ENCODE measurements at regions not wholly inside any gene's neighbourhood (a gene's known extent, or its start where the extent isn't known, plus 50 kb on each side); places are given as distances from the start of the nearest gene placed in this dataset.
"Not testable (repeated sequence)": the region's sequence is repeated elsewhere in the genome, so short reads cannot be mapped to it uniquely, and the experiment has no call there.

- intact Hi-C loops (cut with DNase I) = no loop called here
- no peak for DNase-seq (ENCODE audit: low spot score)
Observed at GRCh38 chr6:133774356-133774755, 114.6 kb upstream of the TCF21 start.

- intact Hi-C loops (cut with DNase I) = no loop called here
- DNase-seq (ENCODE audit: low spot score) = no peak
Observed at GRCh38 chr6:133778414-133779130, 110.3 kb upstream of the TCF21 start.

DNA sequence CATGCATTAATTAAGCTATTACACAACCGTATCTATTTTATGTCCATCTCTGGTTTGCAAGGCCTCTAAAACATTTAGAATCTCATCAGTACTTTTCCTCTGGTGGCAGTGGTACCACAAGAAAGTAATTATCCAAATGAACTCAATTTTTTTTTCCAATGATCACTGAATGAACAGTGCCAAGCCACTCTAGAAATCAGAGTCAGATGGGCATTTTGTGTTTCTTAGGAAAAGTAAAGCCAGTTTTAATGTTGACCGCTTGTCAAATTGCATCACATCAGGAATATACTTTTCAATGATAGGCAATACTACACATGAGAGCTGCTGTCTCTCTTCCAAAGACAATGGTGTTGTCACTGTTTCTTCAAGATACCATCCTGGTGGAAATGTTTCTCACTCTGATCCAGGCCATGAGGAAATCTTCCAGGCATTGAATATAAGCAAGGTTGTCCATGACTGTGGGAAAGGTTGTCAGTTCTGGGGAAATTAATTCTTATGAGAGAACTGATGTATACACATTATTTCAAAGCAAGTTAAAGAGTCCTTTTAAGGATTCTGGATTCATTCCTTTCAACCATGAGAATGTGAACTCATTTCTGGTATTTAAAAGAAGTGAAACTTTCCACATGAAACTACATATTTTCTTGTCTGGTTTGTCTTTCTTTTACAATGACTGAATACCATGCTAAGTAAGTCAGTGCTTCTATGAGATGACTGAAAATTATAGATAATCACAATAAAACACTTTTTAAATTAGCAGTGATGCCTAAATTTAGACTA is 108.8 kb upstream of the TCF21 start:
- intact Hi-C loops (cut with DNase I) = no loop called here
- no peak for DNase-seq (ENCODE audit: low spot score)

DNA sequence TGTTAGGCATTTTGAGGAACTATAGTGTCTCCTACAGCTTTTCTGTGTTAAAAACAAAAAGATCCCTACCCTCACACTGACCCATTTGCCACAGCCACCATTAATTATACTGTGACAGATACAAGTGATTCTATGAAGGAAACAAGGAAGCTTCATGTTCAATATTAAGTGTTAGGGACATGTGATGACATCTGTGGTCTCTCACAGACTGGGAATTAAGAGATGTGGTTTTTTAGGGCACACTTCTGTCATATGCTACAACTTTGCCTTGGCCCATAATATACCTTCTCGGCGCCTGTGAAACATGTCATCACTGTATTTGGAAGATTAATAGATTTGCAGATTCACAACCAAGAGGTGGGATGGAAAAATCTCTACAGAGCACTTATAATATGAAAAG is 102.9 kb upstream of the TCF21 start:
- intact Hi-C loops (cut with DNase I) = no loop called here
- no peak for DNase-seq (ENCODE audit: low spot score)

- intact Hi-C loops (cut with DNase I) = no loop called here
- DNase-seq (ENCODE audit: low spot score) = no peak
Observed at GRCh38 chr6:133787122-133787521, 101.8 kb upstream of the TCF21 start.

- no peak for DNase-seq (ENCODE audit: low spot score)
- intact Hi-C loops (cut with DNase I) = no loop called here
Observed at GRCh38 chr6:133787859-133788505, 100.9 kb upstream of the TCF21 start.

DNA sequence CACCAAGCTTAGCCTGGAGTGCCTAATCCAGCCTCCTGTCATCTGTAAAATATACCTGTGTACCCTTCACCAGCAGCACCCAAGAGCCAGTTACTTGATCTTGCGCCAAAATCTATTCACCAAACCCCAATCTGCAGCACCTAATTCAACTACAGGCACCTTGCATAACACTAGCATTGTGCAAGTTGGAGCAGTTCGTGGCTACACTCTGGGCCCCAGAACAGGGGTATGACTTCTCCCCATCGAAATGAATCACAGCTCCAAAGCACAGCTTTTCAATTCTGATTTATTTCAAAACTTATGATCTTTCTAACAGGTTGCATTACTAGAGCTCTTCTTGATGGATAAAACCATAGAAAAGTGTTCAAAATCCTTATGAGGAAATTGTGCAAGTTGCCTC is 100.4 kb upstream of the TCF21 start:
- DNase-seq (ENCODE audit: low spot score) = no peak
- intact Hi-C loops (cut with DNase I) = no loop called here

DNA sequence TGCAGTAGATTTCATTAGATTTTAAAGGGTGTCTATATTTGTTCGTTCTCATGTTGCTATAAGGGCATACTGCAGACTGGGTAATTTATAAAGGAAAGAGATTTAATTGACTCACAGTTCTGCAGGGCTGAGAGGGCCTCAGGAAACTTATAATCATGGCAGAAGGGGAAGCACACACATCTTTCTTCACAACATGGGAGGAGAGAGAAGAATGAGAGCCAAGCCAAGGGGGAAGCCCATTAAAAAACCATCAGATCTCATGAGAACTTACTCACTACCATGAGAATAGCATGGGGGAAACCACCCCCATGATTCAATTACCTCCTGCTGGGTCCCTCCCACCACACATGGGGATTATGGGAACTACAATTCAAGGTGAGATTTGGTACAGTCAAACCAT is 99.5 kb upstream of the TCF21 start:
- DNase-seq (ENCODE audit: low spot score); intact Hi-C loops (cut with DNase I): not testable (repeated sequence)

DNA sequence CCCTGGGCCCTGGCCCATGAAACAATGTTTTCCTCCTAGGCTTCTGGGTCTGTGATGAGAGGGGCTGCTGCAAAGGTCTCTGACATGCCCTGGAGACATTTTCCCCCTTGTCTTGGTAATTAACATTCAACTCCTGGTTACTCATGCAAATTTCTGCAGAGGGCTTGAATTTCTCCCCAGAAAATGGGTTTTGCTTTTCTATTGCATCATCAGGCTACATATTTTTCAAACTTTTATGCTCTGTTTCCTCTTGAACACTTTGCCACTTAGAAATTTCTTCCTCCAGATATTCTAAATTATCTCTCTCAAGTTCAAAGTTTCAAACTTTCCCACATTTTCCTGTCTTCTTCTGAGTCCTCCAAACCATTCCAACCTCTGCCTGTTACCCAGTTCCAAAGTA is 98.2 kb upstream of the TCF21 start:
- intact Hi-C loops (cut with DNase I); DNase-seq (ENCODE audit: low spot score): not testable (repeated sequence)

DNA sequence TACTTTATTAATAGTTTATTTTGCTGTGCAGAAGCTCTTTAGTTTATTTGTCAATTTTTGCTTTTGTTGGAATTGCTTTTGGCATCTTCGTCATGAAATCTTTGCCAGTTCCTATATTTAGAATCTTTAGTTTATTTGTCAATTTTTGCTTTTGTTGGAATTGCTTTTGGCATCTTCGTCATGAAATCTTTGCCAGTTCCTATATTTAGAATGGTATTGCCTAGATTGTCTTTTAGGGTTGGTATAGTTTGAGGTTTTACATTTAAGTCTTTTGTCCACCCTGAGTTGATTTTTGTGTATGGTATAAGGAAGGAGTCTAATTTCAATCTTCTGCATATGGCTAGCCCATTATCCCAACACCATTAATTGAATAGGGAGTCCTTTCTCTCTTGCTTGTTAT is 93.9 kb upstream of the TCF21 start:
- intact Hi-C loops (cut with DNase I); DNase-seq (ENCODE audit: low spot score): not testable (repeated sequence)

DNA sequence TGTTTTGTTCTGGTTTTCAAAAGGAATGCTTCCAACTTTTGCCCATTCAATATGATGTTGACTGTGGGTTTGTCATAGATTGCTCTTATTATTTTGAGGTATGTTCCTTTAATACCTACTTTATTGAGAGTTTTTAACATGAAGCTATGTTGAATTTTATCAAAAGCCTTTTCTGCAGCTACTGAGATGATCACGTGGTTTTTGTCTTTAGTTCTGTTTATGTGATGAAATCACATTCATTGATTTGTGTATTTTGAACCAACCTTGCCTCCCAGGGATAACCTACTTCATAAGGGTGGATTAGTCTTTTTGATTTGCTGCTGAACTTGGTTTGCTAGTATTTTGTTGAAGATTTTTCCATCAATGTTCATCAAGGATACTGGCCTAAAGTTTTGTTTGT is 92.7 kb upstream of the TCF21 start:
- intact Hi-C loops (cut with DNase I) = no loop called here
- no peak for DNase-seq (ENCODE audit: low spot score)

DNA sequence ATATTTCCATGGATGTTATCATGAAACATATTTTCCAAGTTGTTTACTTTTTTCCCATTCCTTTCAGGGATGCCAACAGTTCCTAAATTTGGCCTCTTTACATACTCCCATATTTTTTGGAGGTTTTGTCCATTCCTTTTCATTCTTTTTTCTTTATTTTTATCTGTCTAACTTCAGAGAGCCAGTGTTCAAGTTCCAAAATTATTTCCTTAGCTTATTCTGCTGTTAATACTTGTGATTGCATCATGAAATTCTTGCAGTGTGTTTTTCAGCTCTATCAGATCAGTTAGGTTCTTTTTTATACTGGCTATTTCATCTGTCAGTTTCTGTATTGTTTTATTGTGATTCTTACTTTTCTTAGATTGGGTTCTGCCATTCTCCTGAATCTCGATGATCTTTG is 89.9 kb upstream of the TCF21 start:
- no peak for DNase-seq (ENCODE audit: low spot score)
- intact Hi-C loops (cut with DNase I) = no loop called here

GRCh38 chr6:133802861-133803260 is 86.1 kb upstream of the TCF21 start:
- DNase-seq (ENCODE audit: low spot score) = no peak
- intact Hi-C loops (cut with DNase I) = no loop called here

- DNase-seq (ENCODE audit: low spot score) = no peak
- intact Hi-C loops (cut with DNase I) = no loop called here
Observed at GRCh38 chr6:133804265-133804664, 84.6 kb upstream of the TCF21 start.

DNA sequence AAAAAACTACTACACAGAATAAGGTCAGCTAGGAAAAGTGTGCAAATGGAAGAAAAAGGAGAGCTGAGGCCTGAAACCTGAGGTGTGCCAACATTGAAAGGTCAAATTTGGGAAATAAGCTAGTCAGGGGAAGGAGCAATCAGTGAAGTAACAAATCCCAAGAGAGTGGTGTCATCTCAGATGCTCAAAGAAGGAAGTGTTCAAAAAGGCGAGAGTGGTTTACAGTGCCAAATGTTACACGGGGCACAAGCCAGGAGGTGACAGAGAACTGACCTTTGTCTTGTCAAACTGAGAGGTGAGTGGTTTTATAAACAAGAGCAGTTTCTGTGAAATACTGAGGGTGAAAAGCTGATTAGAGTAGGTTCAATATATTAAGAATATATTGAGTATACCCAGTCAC is 83.0 kb upstream of the TCF21 start:
- DNase-seq (ENCODE audit: low spot score) = no peak
- intact Hi-C loops (cut with DNase I) = no loop called here

DNA sequence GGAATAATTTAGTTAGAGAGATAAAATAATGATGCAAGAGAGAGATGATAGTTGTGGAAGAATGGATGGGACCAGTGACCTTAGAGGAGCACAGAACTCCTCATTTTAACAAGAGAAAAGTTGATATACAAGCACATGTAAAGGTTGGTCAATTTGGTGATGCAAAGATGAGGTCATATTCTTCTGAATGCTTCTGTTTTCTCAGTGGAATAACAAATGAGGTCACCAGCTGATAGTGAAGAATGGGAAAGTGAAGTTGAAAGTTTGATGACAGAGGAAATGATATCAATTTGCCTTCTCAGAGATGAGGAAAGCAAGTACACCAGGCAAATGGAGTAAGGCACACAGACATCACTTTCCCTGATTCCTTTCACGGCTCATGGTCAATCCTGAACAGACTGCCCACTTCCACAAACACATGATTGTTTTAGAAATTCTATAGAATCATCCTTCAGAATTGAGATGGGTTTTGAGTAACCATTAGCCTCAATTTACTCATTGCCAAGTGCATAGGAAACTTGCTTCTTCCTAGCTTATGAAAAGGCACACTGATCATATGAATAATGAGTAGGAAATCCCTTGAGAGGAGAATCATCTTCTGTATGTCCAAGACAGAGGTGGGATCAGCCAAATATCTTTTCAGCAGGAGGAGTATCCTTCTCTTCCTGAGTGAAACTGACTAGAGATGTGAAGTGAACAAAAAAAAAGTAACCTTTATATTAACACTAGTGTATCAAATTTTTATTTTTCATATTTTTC is 82.4 kb upstream of the TCF21 start:
- intact Hi-C loops (cut with DNase I) = no loop called here
- DNase-seq (ENCODE audit: low spot score) = no peak

DNA sequence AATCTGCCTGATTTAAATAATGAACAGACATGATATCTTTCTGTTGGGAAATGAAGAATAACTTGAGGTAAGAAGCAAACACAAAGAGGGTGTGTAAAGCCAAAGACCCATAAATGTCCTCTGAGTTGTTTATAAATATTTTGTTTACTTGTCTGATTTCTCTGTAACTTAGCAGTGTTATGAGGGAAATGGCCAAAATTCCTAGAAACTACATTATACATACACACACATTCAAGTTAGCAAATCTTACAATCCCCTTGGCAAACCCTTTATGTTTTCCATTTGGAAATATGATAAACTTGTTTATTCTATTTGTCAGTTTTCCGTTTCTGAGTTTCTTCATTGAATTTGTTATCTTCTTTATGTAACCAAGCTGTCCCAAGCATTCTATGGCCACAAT is 81.4 kb upstream of the TCF21 start:
- intact Hi-C loops (cut with DNase I) = no loop called here
- no peak for DNase-seq (ENCODE audit: low spot score)

GRCh38 chr6:133809406-133809805 is 79.5 kb upstream of the TCF21 start:
- intact Hi-C loops (cut with DNase I) = no loop called here

DNA sequence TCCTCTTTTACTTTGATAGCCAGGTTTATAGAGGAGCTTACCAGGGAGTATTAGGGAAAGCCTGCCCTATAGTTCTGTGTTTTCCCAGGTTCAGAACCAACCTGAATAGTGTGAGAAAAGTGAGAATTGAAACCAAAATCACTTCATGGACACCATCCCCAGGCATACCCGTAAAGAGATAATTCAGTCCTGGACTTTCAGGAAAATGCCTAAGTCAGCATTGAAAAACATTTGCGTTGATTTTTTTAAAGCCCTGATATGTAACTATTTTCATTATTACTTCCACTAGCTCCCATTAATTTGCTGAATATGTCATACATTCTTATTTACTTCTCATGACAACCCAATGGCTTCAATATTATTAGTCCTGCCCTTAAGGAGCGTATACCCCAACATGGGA is 77.4 kb upstream of the TCF21 start:
- intact Hi-C loops (cut with DNase I) = no loop called here

More at GRCh38 chr6:133809406-133809805, 79.5 kb upstream of the TCF21 start:
- no peak for DNase-seq (ENCODE audit: low spot score)

GRCh38 chr6:133812446-133812845 is 76.5 kb upstream of the TCF21 start:
- intact Hi-C loops (cut with DNase I) = not testable (repeated sequence)

More for the DNA sequence above, 77.4 kb upstream of the TCF21 start:
- DNase-seq (ENCODE audit: low spot score) = no peak

More at GRCh38 chr6:133812446-133812845, 76.5 kb upstream of the TCF21 start:
- not testable (repeated sequence) for DNase-seq (ENCODE audit: low spot score)

Data from cardiac septum (tissue), 1 donor.